HEK293T (cell line): ENCODE measurements at regions not wholly inside any gene's neighbourhood (a gene's known extent, or its start where the extent isn't known, plus 50 kb on each side); places are given as distances from the start of the nearest gene placed in this dataset.

Experiments
- CTCF ChIA-PET: fragments of 350-600 bp; formaldehyde crosslinking; extraction: SDS; loops from one replicate; lab custom pipeline; 2021; ENCODE audit warnings: antibody characterized with exemption, inconsistent platforms; lab: Yijun Ruan, JAX
- POLR2A ChIA-PET: fragments of 350-600 bp; formaldehyde crosslinking; extraction: SDS; loops from one replicate; lab custom pipeline; 2020; ENCODE audit warnings: antibody characterized with exemption, inconsistent platforms; lab: Yijun Ruan, JAX
- DNase-seq: peaks from one replicate; pipeline ENCODE4 v3.0.0; 2012; ENCODE audit warnings: mixed read lengths; ENCODE audit errors: extremely low spot score
- ARNT ChIP-seq: fragments of 450-650 bp; IDR thresholded peaks from 2 replicates; pipeline ENCODE4 v1.6.1; 2017; ENCODE audit warnings: mild to moderate bottlenecking
- BHLHE40 ChIP-seq: fragments of 450-650 bp; IDR thresholded peaks from 2 replicates; pipeline ENCODE4 v1.6.1; 2016; ENCODE audit warnings: mild to moderate bottlenecking, moderate library complexity, borderline replicate concordance
- CTBP1 ChIP-seq: fragments of 450-650 bp; IDR thresholded peaks from 2 replicates; pipeline ENCODE4 v1.6.1; 2016; ENCODE audit warnings: borderline replicate concordance
- ELF4 ChIP-seq: fragments of 450-650 bp; IDR thresholded peaks from 2 replicates; pipeline ENCODE4 v1.6.1; 2017; ENCODE audit warnings: antibody characterized with exemption
- FOXA1 ChIP-seq: fragments of 450-650 bp; IDR thresholded peaks from 2 replicates; pipeline ENCODE4 v1.6.1; 2016; ENCODE audit warnings: mild to moderate bottlenecking
- FOXK2 ChIP-seq: fragments of 450-650 bp; IDR thresholded peaks from 2 replicates; pipeline ENCODE4 v1.6.1; 2016; ENCODE audit warnings: mild to moderate bottlenecking
- FOXM1 ChIP-seq: fragments of 450-650 bp; IDR thresholded peaks from 2 replicates; pipeline ENCODE4 v1.6.1; 2017; ENCODE audit warnings: mild to moderate bottlenecking, borderline replicate concordance
- HDGF ChIP-seq: fragments of 450-650 bp; IDR thresholded peaks from 2 replicates; pipeline ENCODE4 v1.6.1; 2017; ENCODE audit warnings: antibody characterized with exemption, borderline replicate concordance
- L3MBTL2 ChIP-seq: fragments of 450-650 bp; conservative IDR thresholded peaks from 2 replicates; pipeline ENCODE4 v1.6.1; 2016; ENCODE audit warnings: mild to moderate bottlenecking
- LEF1 ChIP-seq: fragments of 450-650 bp; IDR thresholded peaks from 2 replicates; pipeline ENCODE4 v1.6.1; 2017; ENCODE audit warnings: mild to moderate bottlenecking, borderline replicate concordance
- NFRKB ChIP-seq: fragments of 450-650 bp; IDR thresholded peaks from 2 replicates; pipeline ENCODE4 v1.6.1; 2016; ENCODE audit warnings: mild to moderate bottlenecking, moderate library complexity
- PKNOX1 ChIP-seq: fragments of 450-650 bp; IDR thresholded peaks from 2 replicates; pipeline ENCODE4 v1.6.1; 2016
- SP1 ChIP-seq: fragments of 450-650 bp; IDR thresholded peaks from 2 replicates; pipeline ENCODE4 v1.6.1; 2017
- SUZ12 ChIP-seq: fragments of 450-650 bp; IDR thresholded peaks from 2 replicates; pipeline ENCODE4 v1.6.1; 2016; ENCODE audit warnings: mild to moderate bottlenecking
- TARDBP ChIP-seq: fragments of 450-650 bp; IDR thresholded peaks from 2 replicates; pipeline ENCODE4 v1.6.1; 2016
- ZNF384 ChIP-seq: fragments of 450-650 bp; IDR thresholded peaks from 2 replicates; pipeline ENCODE4 v1.6.1; 2016

GRCh38 chr4:163991298-163991865 lies 496.9 kb downstream of the TMA16 start:
- ChIA-PET POLR2A (interaction anchor here (0.6 kb wide), 1 partner anchor 11 kb away, joined by 3 read pairs; no protein-coding TSS in a partner anchor), CTCF (no interaction called here)
- DNase-seq = no peak

GRCh38 chr4:164009435-164009834 lies 514.9 kb downstream of the TMA16 start:
- TF ChIP-seq CTBP1 (no peak), ELF4 (no peak), BHLHE40 (no peak), ARNT (no peak), SUZ12 (no peak), PKNOX1 (no peak)
- no peak for DNase-seq
- POLR2A ChIA-PET = no interaction called here
- CTCF ChIA-PET = no interaction called here

More at GRCh38 chr4:163991298-163991865, 496.9 kb downstream of the TMA16 start:
- TF ChIP-seq ARNT (no peak), ZNF384 (no peak), HDGF (no peak), FOXK2 (no peak), SP1 (no peak), TARDBP (no peak), CTBP1 (no peak), FOXM1 (no peak), PKNOX1 (no peak), FOXA1 (no peak), ELF4 (no peak), LEF1 (no peak)

GRCh38 chr4:164011791-164012190 lies 517.3 kb downstream of the TMA16 start:
- POLR2A ChIA-PET = no interaction called here
- CTCF ChIA-PET = no interaction called here
- TF ChIP-seq FOXM1 (no peak), CTBP1 (no peak), ELF4 (no peak), NFRKB (no peak), ZNF384 (no peak), SUZ12 (no peak), SP1 (no peak), PKNOX1 (no peak), LEF1 (no peak), HDGF (no peak), BHLHE40 (no peak), ARNT (no peak), L3MBTL2 (no peak), FOXK2 (no peak), FOXA1 (no peak), TARDBP (no peak)
- DNase-seq = no peak

GRCh38 chr4:164012396-164013027 lies 518.0 kb downstream of the TMA16 start:
- no peak for TF ChIP-seq LEF1
- TF ChIP-seq ZNF384 = no peak
- no peak for TF ChIP-seq SP1
- TF ChIP-seq FOXM1 = no peak
- TF ChIP-seq ELF4 = no peak
- TF ChIP-seq NFRKB = no peak
- no peak for TF ChIP-seq L3MBTL2
- TF ChIP-seq PKNOX1 = no peak
- no peak for TF ChIP-seq HDGF
- no peak for TF ChIP-seq TARDBP
- TF ChIP-seq FOXA1 = no peak
- TF ChIP-seq BHLHE40 = no peak
- TF ChIP-seq SUZ12 = no peak
- DNase-seq = peak; percentile 30
- ChIA-PET CTCF (interaction anchor here (0.6 kb wide), 1 partner anchor 937 kb away, joined by 3 read pairs; no protein-coding TSS in a partner anchor), POLR2A (no interaction called here)

- POLR2A ChIA-PET = no interaction called here
- CTCF ChIA-PET = no interaction called here
- TF ChIP-seq NFRKB (no peak), HDGF (no peak), SP1 (no peak), FOXA1 (no peak), L3MBTL2 (no peak), ELF4 (no peak), PKNOX1 (no peak), FOXK2 (no peak), ARNT (no peak), ZNF384 (no peak), FOXM1 (no peak), SUZ12 (no peak), TARDBP (no peak), LEF1 (no peak), CTBP1 (no peak), BHLHE40 (no peak)
- no peak for DNase-seq
Observed at GRCh38 chr4:164021947-164022346, 527.5 kb downstream of the TMA16 start.
